ENCODE measurements at regions not wholly inside any gene's neighbourhood (a gene's known extent, or its start where the extent isn't known, plus 50 kb on each side); places are given as distances from the start of the nearest gene placed in this dataset.

GRCh38 chr6:53398247-53399026 is 49.7 kb upstream of the ELOVL5 start:
- TF ChIP-seq FOXA1 (IDR thresholded peaks at IDR 0.05) (no peak), BHLHE40 (IDR thresholded peaks at IDR 0.05; ENCODE audit: borderline replicate concordance) (no peak), TARDBP (IDR thresholded peaks at IDR 0.05) (no peak), FOXM1 (IDR thresholded peaks at IDR 0.05; ENCODE audit: borderline replicate concordance) (no peak), L3MBTL2 (conservative IDR thresholded peaks at IDR 0.05) (no peak), CTBP1 (IDR thresholded peaks at IDR 0.05; ENCODE audit: borderline replicate concordance) (no peak), NFRKB (IDR thresholded peaks at IDR 0.05) (no peak)

All from HEK293T (cell line).